AG10803 (cell line): ENCODE measurements at regions not wholly inside any gene's neighbourhood (a gene's known extent, or its start where the extent isn't known, plus 50 kb on each side); places are given as distances from the start of the nearest gene placed in this dataset.

Source experiments
- DNase-seq: peaks from one replicate; pipeline ENCODE4 v3.0.0; 2010; ENCODE audit warnings: low read depth
- H3K4me3 ChIP-seq: 2 replicates; pipeline ENCODE4 v1.5.1; 2011; ENCODE audit warnings: mild to moderate bottlenecking, low read length, control low read depth
- CTCF ChIP-seq: conservative IDR thresholded peaks from 2 replicates; pipeline ENCODE4 v1.5.1; 2011; ENCODE audit warnings: mild to moderate bottlenecking, low read length, control low read depth, inconsistent platforms

- no peak for TF ChIP-seq CTCF
- no peak overlapping the region for H3K4me3 ChIP-seq
- DNase-seq: no peak
Observed at GRCh38 chr22:47551431-47551775, 789.0 kb downstream of the TBC1D22A start.

GRCh38 chr22:47550524-47551430, 788.3 kb downstream of the TBC1D22A start:
- no peak for TF ChIP-seq CTCF
- DNase-seq: no peak
- H3K4me3 ChIP-seq: no peak overlapping the region

GRCh38 chr22:47549741-47550340, 787.4 kb downstream of the TBC1D22A start:
- no peak for DNase-seq
- no peak for TF ChIP-seq CTCF

GRCh38 chr22:47548953-47549740, 786.7 kb downstream of the TBC1D22A start:
- H3K4me3 ChIP-seq: no peak overlapping the region
- TF ChIP-seq CTCF: no peak
- DNase-seq: no peak

More at GRCh38 chr22:47549741-47550340, 787.4 kb downstream of the TBC1D22A start:
- no peak overlapping the region for H3K4me3 ChIP-seq

- no peak for DNase-seq
- no peak for TF ChIP-seq CTCF
- H3K4me3 ChIP-seq: no peak overlapping the region
Observed at GRCh38 chr22:47547881-47548650, 785.6 kb downstream of the TBC1D22A start.

GRCh38 chr22:47547239-47547661, 784.8 kb downstream of the TBC1D22A start:
- no peak overlapping the region for H3K4me3 ChIP-seq
- TF ChIP-seq CTCF: no peak
- DNase-seq: no peak
